ENCODE measurements at regions not wholly inside any gene's neighbourhood (a gene's known extent, or its start where the extent isn't known, plus 50 kb on each side); places are given as distances from the start of the nearest gene placed in this dataset.

DNA sequence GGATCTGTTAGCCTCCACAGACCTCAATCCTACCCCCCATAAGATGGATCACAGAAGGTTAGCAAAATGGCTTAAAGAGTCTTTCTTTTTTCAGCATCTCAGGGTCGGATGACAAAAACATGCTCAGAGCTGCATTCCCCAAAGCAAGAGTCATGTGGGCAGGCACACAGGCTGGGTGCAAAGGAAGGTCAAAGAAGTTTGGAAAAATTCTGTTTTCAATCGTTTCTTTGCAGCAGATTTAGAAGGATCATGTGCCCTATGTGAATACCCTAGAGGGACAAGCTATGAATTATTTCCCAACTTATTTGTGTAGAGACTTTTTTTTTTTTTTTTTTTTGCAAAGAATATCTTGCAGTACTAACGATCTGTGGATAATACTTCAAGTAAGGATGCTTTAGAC is 845.4 kb downstream of the VRK1 start:
- no peak for ATAC-seq (ENCODE audit: insufficient read depth, low FRiP score)
- DNase-seq: no peak
- Histone ChIP-seq H3K4me1 (ENCODE audit: control insufficient read depth in 5 of 5, insufficient read depth in 5 of 5, low read length in 5 of 5) (no peaks in the 10 kb centered on the region), H3K4me3 (no peak overlapping the region), H3K36me3 (ENCODE audit: control insufficient read depth in 4 of 4, insufficient read depth in 4 of 4, low read length in 4 of 4) (no peaks in the 10 kb centered on the region), H3K9me3 (ENCODE audit: control insufficient read depth in 4 of 4, insufficient read depth in 3 of 4, low read length in 3 of 4) (peaks cover 0 to 2% (median 0%) of the 10 kb centered on the region in 4 donors), H3K9ac (ENCODE audit: insufficient read depth in 1 of 2, low read length in 2 of 2) (no peak overlapping the region), H3K27ac (ENCODE audit: low read depth in 1 of 2, low read length in 1 of 2) (no peak overlapping the region), H3K27me3 (ENCODE audit: control insufficient read depth in 3 of 3, insufficient read depth in 3 of 3, low read length in 2 of 3) (no peaks in the 10 kb centered on the region)
- TF ChIP-seq, protein P1, sequence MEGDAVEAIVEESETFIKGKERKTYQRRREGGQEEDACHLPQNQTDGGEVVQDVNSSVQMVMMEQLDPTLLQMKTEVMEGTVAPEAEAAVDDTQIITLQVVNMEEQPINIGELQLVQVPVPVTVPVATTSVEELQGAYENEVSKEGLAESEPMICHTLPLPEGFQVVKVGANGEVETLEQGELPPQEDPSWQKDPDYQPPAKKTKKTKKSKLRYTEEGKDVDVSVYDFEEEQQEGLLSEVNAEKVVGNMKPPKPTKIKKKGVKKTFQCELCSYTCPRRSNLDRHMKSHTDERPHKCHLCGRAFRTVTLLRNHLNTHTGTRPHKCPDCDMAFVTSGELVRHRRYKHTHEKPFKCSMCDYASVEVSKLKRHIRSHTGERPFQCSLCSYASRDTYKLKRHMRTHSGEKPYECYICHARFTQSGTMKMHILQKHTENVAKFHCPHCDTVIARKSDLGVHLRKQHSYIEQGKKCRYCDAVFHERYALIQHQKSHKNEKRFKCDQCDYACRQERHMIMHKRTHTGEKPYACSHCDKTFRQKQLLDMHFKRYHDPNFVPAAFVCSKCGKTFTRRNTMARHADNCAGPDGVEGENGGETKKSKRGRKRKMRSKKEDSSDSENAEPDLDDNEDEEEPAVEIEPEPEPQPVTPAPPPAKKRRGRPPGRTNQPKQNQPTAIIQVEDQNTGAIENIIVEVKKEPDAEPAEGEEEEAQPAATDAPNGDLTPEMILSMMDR (IDR thresholded peaks at IDR 0.05; ENCODE audit: control extremely low read depth, extremely low read depth): no peak
- WGBS, 2 donors: 70 to 85% methylated on average over 3 of the region's 3 CpGs

DNA sequence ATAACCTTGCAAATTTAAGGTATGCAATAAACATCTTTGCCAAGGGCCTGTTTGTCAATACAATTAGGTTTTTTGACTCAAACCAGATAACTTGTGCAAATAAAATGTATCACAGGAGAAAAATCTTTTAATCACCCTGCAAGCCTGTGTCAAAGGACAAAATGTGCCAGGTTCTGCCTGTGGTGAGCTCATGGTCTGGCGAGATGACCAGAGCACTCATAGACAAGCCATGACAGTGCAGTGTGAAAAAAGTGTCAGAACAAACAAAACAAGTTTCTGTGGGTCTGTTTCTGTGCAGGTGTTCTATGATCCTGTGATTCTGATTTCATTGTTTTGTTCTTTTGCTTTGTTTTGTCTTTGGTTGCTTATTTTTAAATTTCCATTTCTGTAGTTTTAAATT is 847.2 kb downstream of the VRK1 start:
- no peaks in the 10 kb centered on the region for H3K36me3 ChIP-seq (ENCODE audit: control insufficient read depth in 4 of 4, insufficient read depth in 4 of 4, low read length in 4 of 4)
- no peak for ATAC-seq (ENCODE audit: insufficient read depth, low FRiP score)
- H3K4me3 ChIP-seq: no peak overlapping the region
- WGBS, 2 donors: 83 to 88% methylated on average over 1 of the region's 1 CpG
- H3K27me3 ChIP-seq (ENCODE audit: control insufficient read depth in 3 of 3, insufficient read depth in 3 of 3, low read length in 2 of 3): peaks cover 0 to 3% (median 0%) of the 10 kb centered on the region in 3 donors
- DNase-seq: no peak
- no peak overlapping the region for H3K27ac ChIP-seq (ENCODE audit: low read depth in 1 of 2, low read length in 1 of 2)
- H3K9ac ChIP-seq (ENCODE audit: insufficient read depth in 1 of 2, low read length in 2 of 2): no peak overlapping the region
- H3K9me3 ChIP-seq (ENCODE audit: control insufficient read depth in 4 of 4, insufficient read depth in 3 of 4, low read length in 3 of 4): peaks cover 0 to 2% (median 0%) of the 10 kb centered on the region in 4 donors
- H3K4me1 ChIP-seq (ENCODE audit: control insufficient read depth in 5 of 5, insufficient read depth in 5 of 5, low read length in 5 of 5): no peaks in the 10 kb centered on the region
- TF ChIP-seq, protein P1 (IDR thresholded peaks at IDR 0.05; ENCODE audit: control extremely low read depth, extremely low read depth): no peak

DNA sequence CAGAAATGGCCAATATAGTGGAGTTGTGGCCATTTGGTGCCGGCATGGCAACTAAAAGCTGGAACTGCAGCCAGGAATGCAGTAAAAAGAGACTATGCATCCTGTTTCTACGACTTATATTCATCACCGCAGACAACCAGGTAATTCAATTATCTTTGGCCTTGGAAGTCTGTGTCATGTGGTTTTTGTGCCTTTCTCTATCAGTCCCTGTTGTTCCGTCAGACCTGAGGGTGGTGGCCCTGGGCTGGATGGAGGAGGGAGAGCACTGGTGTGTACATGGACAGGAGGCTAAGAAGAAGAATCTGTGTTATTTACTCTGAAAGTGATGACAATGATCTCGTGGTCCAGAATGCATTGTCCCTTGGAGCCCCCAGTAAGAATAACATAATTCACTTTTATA is 852.6 kb downstream of the VRK1 start:
- no peak for ATAC-seq (ENCODE audit: insufficient read depth, low FRiP score)
- 72 to 94% methylated on average over 5 of the region's 5 CpGs for WGBS, 2 donors
- H3K27ac ChIP-seq (ENCODE audit: low read depth in 1 of 2, low read length in 1 of 2): no peak overlapping the region

More for the DNA sequence above, 852.6 kb downstream of the VRK1 start:
- Histone ChIP-seq H3K9ac (ENCODE audit: insufficient read depth in 1 of 2, low read length in 2 of 2) (no peak overlapping the region), H3K36me3 (ENCODE audit: control insufficient read depth in 4 of 4, insufficient read depth in 4 of 4, low read length in 4 of 4) (no peaks in the 10 kb centered on the region), H3K9me3 (ENCODE audit: control insufficient read depth in 4 of 4, insufficient read depth in 3 of 4, low read length in 3 of 4) (no peaks in the 10 kb centered on the region), H3K4me1 (ENCODE audit: control insufficient read depth in 5 of 5, insufficient read depth in 5 of 5, low read length in 5 of 5) (no peaks in the 10 kb centered on the region), H3K4me3 (no peak overlapping the region), H3K27me3 (ENCODE audit: control insufficient read depth in 3 of 3, insufficient read depth in 3 of 3, low read length in 2 of 3) (peaks cover 0 to 3% (median 0%) of the 10 kb centered on the region in 3 donors)
- TF ChIP-seq, protein P1 (IDR thresholded peaks at IDR 0.05; ENCODE audit: control extremely low read depth, extremely low read depth): no peak
- DNase-seq: no peak

All from lung (tissue), 11 donors.